MCF 10A (cell line): ENCODE measurements at regions not wholly inside any gene's neighbourhood (a gene's known extent, or its start where the extent isn't known, plus 50 kb on each side); places are given as distances from the start of the nearest gene placed in this dataset.
A peak's percentile ranks its signal among the peaks of the same experiment; 100 is the strongest.

ENCODE experiments used
- BruUV-seq: library from RNA; stranded (reverse); fragments of 400-500 nt; replicated peaks from 2 replicates; lab custom pipeline; 2021; lab: Mats Ljungman, UMichigan
- CTCF ChIA-PET: fragments of 300-600 bp; sonication (Branson Sonifier 250); formaldehyde crosslinking; extraction: SDS; loops from one replicate; lab custom pipeline; 2021; ENCODE audit warnings: antibody characterized with exemption, inconsistent platforms; lab: Yijun Ruan, JAX
- POLR2A ChIA-PET: fragments of 300-600, 350-650 bp; sonication (Branson Sonifier 250); formaldehyde crosslinking; extraction: SDS; loops from one replicate; lab custom pipeline; 2020; ENCODE audit warnings: antibody characterized with exemption, inconsistent platforms; lab: Yijun Ruan, JAX
- DNase-seq: peaks from one replicate; pipeline ENCODE4 v3.0.0-alpha.2; 2018; ENCODE audit not compliant: unreplicated experiment
- H3K27ac Mint-ChIP-seq: one replicate; pipeline ENCODE4 v1.8.0; 2022; ENCODE audit warnings: mild to moderate bottlenecking, low read depth, mixed read lengths; ENCODE audit not compliant: unreplicated experiment
- H3K27me3 Mint-ChIP-seq: one replicate; pipeline ENCODE4 v1.8.0; 2022; ENCODE audit warnings: mixed read lengths; ENCODE audit not compliant: insufficient read depth, unreplicated experiment
- H3K36me3 Mint-ChIP-seq: one replicate; pipeline ENCODE4 v1.8.0; 2022; ENCODE audit warnings: mild to moderate bottlenecking, moderate library complexity, mixed read lengths; ENCODE audit not compliant: insufficient read depth, unreplicated experiment
- H3K4me1 Mint-ChIP-seq: one replicate; pipeline ENCODE4 v1.8.0; 2022; ENCODE audit warnings: mixed read lengths; ENCODE audit not compliant: insufficient read depth, unreplicated experiment
- H3K4me3 Mint-ChIP-seq: one replicate; pipeline ENCODE4 v1.8.0; 2022; ENCODE audit warnings: mild to moderate bottlenecking, moderate library complexity, mixed read lengths; ENCODE audit not compliant: unreplicated experiment
- H3K9me3 Mint-ChIP-seq: one replicate; pipeline ENCODE4 v1.8.0; 2022; ENCODE audit warnings: mixed read lengths; ENCODE audit not compliant: unreplicated experiment
- intact Hi-C: fragments of 100-400 bp; cut with micrococcal nuclease; formaldehyde crosslinking; loops from 2 replicates; pipeline ENCODE4 v1.14.1; 2022
- TF ChIP-seq, protein P1 (sequence below): fragments of 200-600 bp; IDR thresholded peaks from one replicate; pipeline ENCODE4 v1.8.0; 2022; ENCODE audit warnings: antibody characterized with exemption, mild to moderate bottlenecking; ENCODE audit not compliant: unreplicated experiment

DNA sequence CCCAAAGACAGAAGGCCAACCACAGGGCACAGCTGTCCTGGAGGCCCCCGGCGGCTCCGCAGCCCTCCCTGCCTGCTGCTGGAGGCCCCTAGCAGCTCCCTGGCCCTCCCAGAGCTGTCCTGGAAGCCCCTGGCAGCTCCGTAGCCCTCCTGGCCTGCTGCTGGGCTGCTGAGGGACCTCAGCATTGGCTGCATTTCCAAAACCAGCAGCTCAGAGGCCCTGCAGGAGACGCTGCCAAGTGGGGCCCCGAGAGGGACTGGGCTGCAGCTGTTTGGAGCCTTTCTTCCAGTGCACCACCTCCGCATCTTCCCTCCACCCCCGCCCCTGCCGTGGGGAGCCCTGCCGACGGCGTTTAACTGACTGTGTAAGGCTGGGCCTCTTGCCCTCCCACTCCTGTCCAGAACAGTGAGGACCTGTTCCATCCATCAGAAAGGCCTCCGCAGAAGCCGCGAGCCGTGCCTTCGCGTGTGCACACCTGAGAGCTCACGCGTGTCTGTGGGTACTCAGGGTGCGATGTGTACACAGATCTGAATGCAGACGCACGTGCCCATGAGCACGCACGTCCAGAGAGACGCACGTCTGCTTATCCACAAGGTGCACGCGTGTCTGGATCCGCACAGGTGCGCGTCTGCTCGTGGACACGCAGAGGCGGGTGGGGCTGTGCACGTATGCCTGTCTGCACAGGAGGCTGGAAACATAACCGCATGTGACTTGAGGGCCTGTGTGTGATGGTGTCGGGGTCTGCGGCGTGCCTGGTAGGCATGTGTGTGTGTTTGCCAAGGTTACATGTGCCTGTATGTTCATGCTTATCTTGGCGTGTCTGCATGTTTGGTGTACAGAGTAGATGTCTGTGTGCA is 57.0 kb upstream of the FBRSL1 start:
- H3K4me1 Mint-ChIP-seq, result peaks cover 14% of the 10 kb centered on the region
- ChIA-PET CTCF (interaction anchor here (1.6 kb wide), 1 partner anchor 28 kb away, joined by 3 read pairs; no protein-coding TSS in a partner anchor), POLR2A (no interaction called here)
- intact Hi-C loops, result no loop called here
- no peaks in the 10 kb centered on the region for H3K36me3 Mint-ChIP-seq
- H3K27ac Mint-ChIP-seq, result no peak overlapping the region
- H3K27me3 Mint-ChIP-seq, result peaks cover 27% of the 10 kb centered on the region
- H3K9me3 Mint-ChIP-seq, result no peaks in the 10 kb centered on the region
- no TSS peak for BruUV-seq
- no peak for DNase-seq
- TF ChIP-seq, protein P1, sequence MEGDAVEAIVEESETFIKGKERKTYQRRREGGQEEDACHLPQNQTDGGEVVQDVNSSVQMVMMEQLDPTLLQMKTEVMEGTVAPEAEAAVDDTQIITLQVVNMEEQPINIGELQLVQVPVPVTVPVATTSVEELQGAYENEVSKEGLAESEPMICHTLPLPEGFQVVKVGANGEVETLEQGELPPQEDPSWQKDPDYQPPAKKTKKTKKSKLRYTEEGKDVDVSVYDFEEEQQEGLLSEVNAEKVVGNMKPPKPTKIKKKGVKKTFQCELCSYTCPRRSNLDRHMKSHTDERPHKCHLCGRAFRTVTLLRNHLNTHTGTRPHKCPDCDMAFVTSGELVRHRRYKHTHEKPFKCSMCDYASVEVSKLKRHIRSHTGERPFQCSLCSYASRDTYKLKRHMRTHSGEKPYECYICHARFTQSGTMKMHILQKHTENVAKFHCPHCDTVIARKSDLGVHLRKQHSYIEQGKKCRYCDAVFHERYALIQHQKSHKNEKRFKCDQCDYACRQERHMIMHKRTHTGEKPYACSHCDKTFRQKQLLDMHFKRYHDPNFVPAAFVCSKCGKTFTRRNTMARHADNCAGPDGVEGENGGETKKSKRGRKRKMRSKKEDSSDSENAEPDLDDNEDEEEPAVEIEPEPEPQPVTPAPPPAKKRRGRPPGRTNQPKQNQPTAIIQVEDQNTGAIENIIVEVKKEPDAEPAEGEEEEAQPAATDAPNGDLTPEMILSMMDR, result no peak
- H3K4me3 Mint-ChIP-seq, result no peak overlapping the region

DNA sequence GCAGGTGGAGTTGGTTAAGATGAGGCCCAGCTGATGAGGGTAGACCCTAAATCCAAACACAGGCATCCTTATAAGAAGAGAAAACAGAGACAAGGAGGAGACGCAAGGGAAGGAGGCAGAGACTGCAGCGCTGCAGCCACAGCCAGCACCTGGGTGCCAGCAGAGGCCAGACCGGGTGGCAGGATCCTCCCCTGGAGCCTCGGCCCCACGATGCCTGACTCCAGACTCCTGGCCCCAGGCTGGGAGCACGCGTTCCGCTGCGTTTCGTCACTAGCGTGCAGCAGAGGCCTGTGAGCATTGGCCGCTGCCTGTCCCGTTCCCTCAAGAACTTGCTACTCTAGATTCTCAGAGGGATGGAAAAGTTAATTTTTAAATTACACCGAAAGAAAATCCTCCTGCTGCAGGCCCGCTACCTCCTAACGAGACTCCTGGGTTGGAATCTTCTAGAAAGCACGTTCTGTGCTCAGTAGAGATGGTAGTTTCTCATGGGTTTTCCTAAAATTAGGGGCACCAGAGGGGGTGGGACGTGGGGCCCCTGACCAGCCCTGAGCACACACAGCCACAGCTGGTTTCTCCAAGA is 57.7 kb upstream of the FBRSL1 start:
- no peak overlapping the region for H3K27ac Mint-ChIP-seq
- no peaks in the 10 kb centered on the region for H3K36me3 Mint-ChIP-seq
- no peak overlapping the region for H3K4me3 Mint-ChIP-seq
- intact Hi-C loops, result no loop called here
- no peak for DNase-seq
- BruUV-seq, result no TSS peak
- TF ChIP-seq, protein P1, result no peak
- H3K4me1 Mint-ChIP-seq, result peaks cover 14% of the 10 kb centered on the region
- H3K27me3 Mint-ChIP-seq, result peaks cover 28% of the 10 kb centered on the region
- POLR2A ChIA-PET, result no interaction called here
- no peaks in the 10 kb centered on the region for H3K9me3 Mint-ChIP-seq
- CTCF ChIA-PET, result interaction anchor here (0.6 kb wide), 2 partner anchors 163 to 179 kb away, joined by 3 read pairs; no protein-coding TSS in a partner anchor

DNA sequence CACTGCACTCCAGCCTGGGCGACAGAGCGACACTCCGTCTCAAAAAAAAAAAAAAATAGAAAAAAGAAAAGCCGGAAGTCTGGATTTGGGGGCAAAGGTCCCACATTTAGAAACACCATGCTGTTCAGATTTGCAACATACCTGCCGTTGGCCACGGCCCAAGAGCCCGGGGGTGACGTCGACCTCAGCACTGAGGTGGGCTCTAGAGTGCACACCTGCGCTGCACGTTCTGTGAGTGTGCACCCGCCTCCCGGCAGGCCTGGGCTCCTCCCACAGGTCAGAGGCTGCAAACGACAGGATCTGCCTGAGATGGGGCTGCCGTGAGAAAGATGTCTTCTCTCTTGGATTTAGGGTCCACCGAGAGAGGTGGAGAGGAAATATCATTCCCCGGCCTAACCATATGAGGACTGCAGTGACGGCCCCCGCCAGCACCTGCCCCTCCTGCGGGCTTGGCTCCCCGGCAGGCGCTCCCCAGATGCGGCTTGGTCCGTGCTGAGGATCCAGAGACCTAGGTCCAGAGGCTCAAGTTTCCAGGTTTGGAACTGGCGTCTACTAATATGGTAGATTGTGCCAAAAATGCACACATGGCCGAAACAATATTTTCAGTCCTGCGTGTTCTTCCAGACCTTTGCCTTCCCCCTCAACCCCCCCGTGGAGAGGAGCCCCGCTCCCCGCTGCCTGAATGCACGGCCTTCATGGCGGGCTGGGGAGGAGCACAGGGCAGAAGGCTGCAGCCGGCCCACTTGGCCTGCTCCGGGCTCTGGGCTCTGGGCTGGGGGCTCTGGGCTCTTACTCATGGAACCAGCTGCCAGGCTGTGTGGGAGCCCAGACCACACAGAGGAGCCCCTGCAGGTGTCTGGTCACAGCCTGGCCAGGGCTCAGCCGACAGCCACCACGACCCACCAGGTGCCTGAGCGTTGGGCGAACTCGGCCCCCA is 58.8 kb upstream of the FBRSL1 start:
- TSS peak; percentile 93 for BruUV-seq
- TF ChIP-seq, protein P1, result no peak
- Mint-ChIP-seq H3K4me1 (peaks cover 14% of the 10 kb centered on the region), H3K27ac (no peak overlapping the region), H3K36me3 (no peaks in the 10 kb centered on the region), H3K27me3 (peaks cover 29% of the 10 kb centered on the region), H3K4me3 (no peak overlapping the region), H3K9me3 (no peaks in the 10 kb centered on the region)
- ChIA-PET CTCF (interaction anchor here (0.6 to 1.2 kb wide), 6 partner anchors 17 to 979 kb away, joined by 3 to 4 read pairs (median 3); no protein-coding TSS in a partner anchor), POLR2A (interaction anchor here (1.0 kb wide), 1 partner anchor 94 kb away, joined by 3 read pairs; no protein-coding TSS in a partner anchor)
- no peak for DNase-seq
- intact Hi-C loops, result no loop called here
